RWPE2 (cell line): ENCODE measurements at regions not wholly inside any gene's neighbourhood (a gene's known extent, or its start where the extent isn't known, plus 50 kb on each side); places are given as distances from the start of the nearest gene placed in this dataset.

Experiments
- ATAC-seq: fragments of 200-7000 bp; cut with Tn5 transposase; 3 replicates; pipeline ENCODE4 v1.9.1; 2021; ENCODE audit warnings: low read depth
- DNase-seq: peaks from one replicate; pipeline ENCODE4 v3.0.0-alpha.2; 2020; ENCODE audit warnings: low spot score
- H3K27ac ChIP-seq: fragments of 450-650 bp; 2 replicates; pipeline ENCODE4 v1.5.1; 2017; ENCODE audit warnings: mild to moderate bottlenecking; ENCODE audit not compliant: poor library complexity, severe bottlenecking
- H3K27me3 ChIP-seq: fragments of 250-450 bp; sonication (Bioruptor Pico); 2 replicates; pipeline ENCODE4 v1.5.1; 2021; ENCODE audit warnings: mild to moderate bottlenecking, moderate library complexity; ENCODE audit not compliant: insufficient read depth, poor library complexity, severe bottlenecking
- H3K36me3 ChIP-seq: fragments of 250-450 bp; sonication (Bioruptor Pico); 2 replicates; pipeline ENCODE4 v1.5.1; 2020; ENCODE audit warnings: low read depth, mild to moderate bottlenecking, moderate library complexity
- H3K4me1 ChIP-seq: fragments of 250-450 bp; sonication (Bioruptor Pico); 2 replicates; pipeline ENCODE4 v1.5.1; 2021; ENCODE audit warnings: mild to moderate bottlenecking, moderate library complexity; ENCODE audit not compliant: insufficient read depth, poor library complexity, severe bottlenecking
- H3K4me3 ChIP-seq: fragments of 250-450 bp; sonication (Bioruptor Pico); 2 replicates; pipeline ENCODE4 v1.5.1; 2021; ENCODE audit warnings: mild to moderate bottlenecking, moderate library complexity; ENCODE audit not compliant: severe bottlenecking
- H3K9me3 ChIP-seq: fragments of 250-450 bp; sonication (Bioruptor Pico); 2 replicates; pipeline ENCODE4 v1.5.1; 2021; ENCODE audit warnings: mild to moderate bottlenecking, moderate library complexity; ENCODE audit not compliant: severe bottlenecking
- TF ChIP-seq, protein P1 (sequence below): fragments of 450-650 bp; IDR thresholded peaks from one replicate; pipeline ENCODE4 v1.5.1; 2017; ENCODE audit warnings: mild to moderate bottlenecking, moderate library complexity; ENCODE audit not compliant: poor library complexity, severe bottlenecking

DNA sequence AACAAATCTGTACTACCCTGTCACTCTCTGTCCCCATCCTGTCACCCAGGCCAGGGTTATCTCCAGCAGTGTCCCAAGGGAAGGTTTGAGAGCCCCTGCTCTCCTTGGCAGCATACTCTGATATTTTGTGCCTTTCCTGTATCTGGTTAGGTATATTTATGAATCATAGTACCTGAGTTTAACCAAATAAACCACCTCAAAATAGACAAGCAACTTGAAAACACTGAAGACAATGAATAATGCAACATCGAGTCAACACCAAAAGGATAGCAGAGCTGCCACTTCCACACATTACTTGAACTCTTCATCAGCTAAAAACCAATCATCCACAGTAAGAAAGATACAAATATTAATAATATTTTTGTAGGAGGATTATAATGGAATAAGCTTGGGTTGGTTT, 142.6 kb upstream of the TAB2 start:
- no peaks in the 10 kb centered on the region for H3K9me3 ChIP-seq
- TF ChIP-seq, protein P1, sequence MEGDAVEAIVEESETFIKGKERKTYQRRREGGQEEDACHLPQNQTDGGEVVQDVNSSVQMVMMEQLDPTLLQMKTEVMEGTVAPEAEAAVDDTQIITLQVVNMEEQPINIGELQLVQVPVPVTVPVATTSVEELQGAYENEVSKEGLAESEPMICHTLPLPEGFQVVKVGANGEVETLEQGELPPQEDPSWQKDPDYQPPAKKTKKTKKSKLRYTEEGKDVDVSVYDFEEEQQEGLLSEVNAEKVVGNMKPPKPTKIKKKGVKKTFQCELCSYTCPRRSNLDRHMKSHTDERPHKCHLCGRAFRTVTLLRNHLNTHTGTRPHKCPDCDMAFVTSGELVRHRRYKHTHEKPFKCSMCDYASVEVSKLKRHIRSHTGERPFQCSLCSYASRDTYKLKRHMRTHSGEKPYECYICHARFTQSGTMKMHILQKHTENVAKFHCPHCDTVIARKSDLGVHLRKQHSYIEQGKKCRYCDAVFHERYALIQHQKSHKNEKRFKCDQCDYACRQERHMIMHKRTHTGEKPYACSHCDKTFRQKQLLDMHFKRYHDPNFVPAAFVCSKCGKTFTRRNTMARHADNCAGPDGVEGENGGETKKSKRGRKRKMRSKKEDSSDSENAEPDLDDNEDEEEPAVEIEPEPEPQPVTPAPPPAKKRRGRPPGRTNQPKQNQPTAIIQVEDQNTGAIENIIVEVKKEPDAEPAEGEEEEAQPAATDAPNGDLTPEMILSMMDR = no peak
- no peaks in the 10 kb centered on the region for H3K36me3 ChIP-seq
- no peak overlapping the region for H3K27ac ChIP-seq
- H3K4me1 ChIP-seq = no peaks in the 10 kb centered on the region
- DNase-seq (no peak), ATAC-seq (no peak)
- H3K4me3 ChIP-seq = no peak overlapping the region
- H3K27me3 ChIP-seq = no peaks in the 10 kb centered on the region

DNA sequence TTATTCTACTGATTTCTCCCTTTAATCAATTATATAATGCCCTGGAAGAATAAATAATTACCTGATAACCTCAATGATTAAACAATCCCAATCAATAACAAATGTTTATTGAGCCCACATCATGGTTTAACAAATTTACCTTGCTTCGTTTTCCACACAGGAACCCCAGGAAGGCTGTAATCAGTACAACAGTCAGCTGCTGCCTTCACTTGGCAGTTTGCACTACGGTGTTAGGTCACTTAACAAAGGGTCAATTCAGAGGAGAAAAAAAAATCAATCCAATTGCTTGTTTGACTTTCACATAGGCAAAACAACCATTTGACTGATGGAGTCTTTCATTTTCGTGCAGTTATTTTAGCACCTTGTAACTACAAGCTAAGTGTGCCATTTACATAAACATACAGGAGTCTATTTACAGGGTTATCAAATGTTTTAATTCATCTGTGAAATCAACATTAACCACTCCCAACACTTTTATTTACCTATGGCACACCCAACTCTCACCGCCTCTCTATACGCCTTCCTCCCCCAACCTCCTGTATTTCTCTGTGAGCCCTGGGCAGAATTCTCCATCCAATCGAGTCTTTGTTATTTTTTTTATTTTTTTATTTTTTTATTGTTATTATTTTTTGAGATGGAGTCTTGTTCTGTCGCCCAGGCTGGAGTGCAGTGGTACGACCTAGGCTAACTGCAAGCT, 140.4 kb upstream of the TAB2 start:
- Histone ChIP-seq H3K27ac (no peak overlapping the region), H3K36me3 (no peaks in the 10 kb centered on the region), H3K4me3 (no peak overlapping the region), H3K4me1 (no peaks in the 10 kb centered on the region), H3K9me3 (no peaks in the 10 kb centered on the region), H3K27me3 (no peaks in the 10 kb centered on the region)
- ATAC-seq (no peak), DNase-seq (no peak)
- TF ChIP-seq, protein P1 = no peak

DNA sequence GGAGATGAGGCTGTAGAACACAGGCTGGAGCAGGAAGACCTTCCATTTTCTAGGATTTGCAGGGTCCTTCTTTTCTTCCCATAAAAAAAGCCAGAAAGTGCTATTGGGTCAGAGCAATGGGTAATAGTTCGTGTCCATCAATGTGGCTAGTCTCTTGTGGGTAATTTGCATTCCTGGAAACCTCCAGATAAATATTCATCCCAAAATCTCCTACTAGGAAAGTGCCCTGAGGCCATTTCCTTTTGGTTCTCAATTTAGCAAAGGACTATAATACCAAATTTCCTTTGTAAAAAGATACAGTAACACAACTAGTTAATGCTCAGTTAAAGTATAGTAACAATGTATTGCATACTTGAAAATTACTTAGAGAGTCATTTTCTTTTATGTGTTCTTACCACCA, 138.1 kb upstream of the TAB2 start:
- Histone ChIP-seq H3K27ac (no peak overlapping the region), H3K9me3 (no peaks in the 10 kb centered on the region), H3K36me3 (no peaks in the 10 kb centered on the region), H3K4me1 (no peaks in the 10 kb centered on the region), H3K4me3 (no peak overlapping the region), H3K27me3 (no peaks in the 10 kb centered on the region)
- TF ChIP-seq, protein P1 = no peak
- ATAC-seq = no peak
- no peak for DNase-seq

DNA sequence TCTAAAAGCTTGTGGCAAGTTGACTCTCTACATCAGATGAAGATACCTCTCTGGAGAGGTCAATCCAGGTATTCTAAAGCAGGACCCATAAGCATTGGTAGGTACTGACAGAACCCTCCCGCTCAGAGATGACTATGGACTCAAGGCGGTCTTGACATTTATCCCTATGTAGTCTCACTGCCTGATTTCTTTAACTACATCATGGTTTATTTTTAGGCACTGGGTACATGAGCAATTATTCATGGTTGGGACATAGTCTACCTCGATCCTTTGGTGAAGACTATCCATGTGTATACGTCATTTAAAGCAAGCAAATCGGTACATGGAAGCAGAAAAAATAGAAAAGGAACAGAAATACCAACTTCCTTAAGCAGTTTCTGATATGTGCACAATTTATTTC, 136.2 kb upstream of the TAB2 start:
- Histone ChIP-seq H3K9me3 (no peaks in the 10 kb centered on the region), H3K36me3 (no peaks in the 10 kb centered on the region), H3K27me3 (no peaks in the 10 kb centered on the region), H3K27ac (no peak overlapping the region), H3K4me3 (no peak overlapping the region), H3K4me1 (no peaks in the 10 kb centered on the region)
- DNase-seq = no peak
- TF ChIP-seq, protein P1 = no peak
- ATAC-seq = no peak

DNA sequence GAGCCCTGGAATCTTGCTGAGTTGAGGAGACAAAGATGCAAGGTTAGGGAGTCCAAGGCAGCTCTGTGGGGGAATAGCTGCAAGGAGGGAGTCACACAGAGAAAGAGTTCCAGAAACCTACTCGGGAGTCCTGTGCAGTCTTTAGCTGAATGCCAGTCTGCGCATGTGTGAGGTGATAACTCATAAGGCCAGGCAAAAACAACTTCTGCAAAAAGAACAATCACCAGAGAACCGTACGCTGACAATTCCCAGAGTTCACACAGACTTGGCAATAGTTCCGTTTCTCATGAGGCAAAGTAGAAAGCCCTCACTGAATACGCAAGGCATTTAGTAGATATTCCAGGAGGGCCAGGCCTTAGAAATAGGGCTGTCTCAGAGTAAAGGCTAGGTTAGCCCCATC, 135.2 kb upstream of the TAB2 start:
- H3K4me3 ChIP-seq = no peak overlapping the region
- H3K27me3 ChIP-seq = no peaks in the 10 kb centered on the region
- H3K4me1 ChIP-seq = no peaks in the 10 kb centered on the region
- DNase-seq (no peak), ATAC-seq (no peak)
- H3K36me3 ChIP-seq = no peaks in the 10 kb centered on the region
- H3K27ac ChIP-seq = no peak overlapping the region
- no peaks in the 10 kb centered on the region for H3K9me3 ChIP-seq
- TF ChIP-seq, protein P1 = no peak
